Kidney tubule cell (primary cell): ENCODE measurements at regions not wholly inside any gene's neighbourhood (a gene's known extent, or its start where the extent isn't known, plus 50 kb on each side); places are given as distances from the start of the nearest gene placed in this dataset.

Experiments used
- DNase-seq: peaks from one replicate; pipeline ENCODE4 v3.0.0-alpha.2; 2018; ENCODE audit warnings: low spot score

- DNase-seq, result no peak
These were observed 537.6 kb upstream of the NOX3 start for GRCh38 chr6:155993240-155993639.

DNA sequence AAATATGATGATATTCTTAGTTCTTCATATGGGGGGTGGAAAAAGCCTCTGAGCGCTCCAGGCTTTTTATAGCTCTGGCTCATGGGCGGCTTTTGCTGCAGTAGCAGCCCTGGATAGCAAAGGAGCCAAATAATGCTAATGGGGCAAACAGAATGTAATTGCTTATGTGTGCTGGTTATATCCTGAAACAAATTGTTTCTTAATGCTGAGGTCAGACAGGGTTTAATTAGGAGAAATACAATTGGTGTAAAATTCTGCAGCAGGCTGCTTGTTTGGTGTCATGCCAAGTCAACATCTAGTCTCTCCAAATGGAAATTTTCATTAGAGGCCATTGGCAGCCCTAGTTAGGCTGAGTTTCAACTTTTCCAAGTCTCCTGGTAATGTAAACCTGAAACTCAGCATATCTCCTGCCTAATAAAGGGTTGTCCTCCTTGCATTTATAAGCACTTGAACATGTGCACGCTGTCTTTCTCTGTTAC lies 530.1 kb upstream of the NOX3 start:
- DNase-seq, result no peak

DNA sequence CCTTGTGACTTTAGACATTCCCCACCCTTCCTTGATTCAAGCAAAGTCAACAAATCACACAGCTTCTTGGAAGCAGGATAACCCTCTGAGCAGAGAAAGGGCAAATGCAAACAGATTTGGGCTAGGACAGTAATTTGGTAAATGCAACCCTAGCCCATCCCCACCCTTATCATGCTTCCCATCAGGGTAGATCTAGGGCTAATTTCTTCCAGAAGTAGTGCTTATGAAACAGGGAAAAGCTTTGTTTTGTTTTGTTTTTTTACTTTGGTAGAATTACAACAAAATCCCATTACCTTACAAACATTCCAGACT lies 525.1 kb upstream of the NOX3 start:
- no peak for DNase-seq

- no peak for DNase-seq
These were observed 524.6 kb upstream of the NOX3 start for GRCh38 chr6:155980014-155980767.

DNA sequence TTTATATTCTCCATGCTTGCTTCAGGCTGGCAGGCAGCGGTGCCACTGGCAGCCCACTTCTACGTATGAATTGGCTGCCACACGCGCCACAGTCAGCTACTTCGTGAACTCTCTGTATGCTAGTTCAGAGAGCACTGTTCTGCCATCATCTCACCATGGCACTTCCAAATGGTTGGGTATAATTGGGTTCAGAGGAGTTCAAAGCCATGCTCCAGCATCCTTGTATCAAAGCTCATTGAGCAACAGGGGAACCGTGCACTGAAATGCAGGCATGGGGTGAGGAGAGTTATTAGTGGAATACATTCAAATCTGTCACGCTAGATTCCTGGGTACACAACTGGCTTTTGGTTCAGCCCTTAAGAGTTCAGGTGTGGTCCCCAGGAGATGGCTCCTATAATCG lies 519.9 kb upstream of the NOX3 start:
- no peak for DNase-seq

DNA sequence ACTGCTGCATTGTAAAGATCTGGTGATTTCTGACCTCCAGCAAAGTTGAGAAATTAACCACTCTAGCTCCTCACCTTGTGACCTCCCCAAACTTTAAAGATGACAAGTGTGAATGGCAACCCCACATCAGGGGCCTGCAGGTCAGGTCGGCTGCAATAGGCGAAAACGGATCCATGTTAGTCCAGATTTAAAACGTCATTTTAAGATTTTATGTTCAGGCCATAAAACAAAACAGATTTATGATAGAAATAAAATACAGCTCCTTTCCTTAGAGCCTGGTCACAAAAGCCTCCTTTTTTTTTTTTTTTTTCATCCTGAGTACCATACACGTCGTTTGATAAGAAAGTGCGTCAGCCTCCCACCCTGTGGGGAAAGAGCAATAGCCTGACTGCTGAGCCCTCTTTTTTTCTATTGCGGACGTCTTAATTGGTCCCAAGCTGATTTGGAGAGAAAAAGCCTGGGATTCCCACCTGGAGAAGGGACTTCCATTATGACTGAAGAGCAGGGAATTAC lies 519.2 kb upstream of the NOX3 start:
- DNase-seq, result no peak

DNA sequence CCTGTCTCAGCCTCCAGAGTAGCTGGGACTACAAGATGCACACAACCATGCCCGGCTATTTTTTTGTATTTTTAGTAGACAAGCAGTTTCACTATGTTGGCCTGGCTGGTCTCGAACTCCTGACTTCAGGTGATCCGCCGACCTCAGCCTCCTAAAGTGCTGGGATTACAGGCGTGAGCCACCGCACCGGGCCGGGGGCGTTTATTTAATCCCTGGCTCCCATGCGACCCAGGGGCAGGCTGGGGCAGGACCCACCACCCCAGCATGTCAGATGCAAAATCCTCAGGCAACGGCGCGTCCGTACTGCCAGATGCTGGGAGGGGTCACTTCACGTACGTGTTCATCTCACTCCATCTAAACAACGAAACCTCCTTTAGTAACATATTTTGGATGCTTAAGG lies 518.7 kb upstream of the NOX3 start:
- DNase-seq, result no peak

DNA sequence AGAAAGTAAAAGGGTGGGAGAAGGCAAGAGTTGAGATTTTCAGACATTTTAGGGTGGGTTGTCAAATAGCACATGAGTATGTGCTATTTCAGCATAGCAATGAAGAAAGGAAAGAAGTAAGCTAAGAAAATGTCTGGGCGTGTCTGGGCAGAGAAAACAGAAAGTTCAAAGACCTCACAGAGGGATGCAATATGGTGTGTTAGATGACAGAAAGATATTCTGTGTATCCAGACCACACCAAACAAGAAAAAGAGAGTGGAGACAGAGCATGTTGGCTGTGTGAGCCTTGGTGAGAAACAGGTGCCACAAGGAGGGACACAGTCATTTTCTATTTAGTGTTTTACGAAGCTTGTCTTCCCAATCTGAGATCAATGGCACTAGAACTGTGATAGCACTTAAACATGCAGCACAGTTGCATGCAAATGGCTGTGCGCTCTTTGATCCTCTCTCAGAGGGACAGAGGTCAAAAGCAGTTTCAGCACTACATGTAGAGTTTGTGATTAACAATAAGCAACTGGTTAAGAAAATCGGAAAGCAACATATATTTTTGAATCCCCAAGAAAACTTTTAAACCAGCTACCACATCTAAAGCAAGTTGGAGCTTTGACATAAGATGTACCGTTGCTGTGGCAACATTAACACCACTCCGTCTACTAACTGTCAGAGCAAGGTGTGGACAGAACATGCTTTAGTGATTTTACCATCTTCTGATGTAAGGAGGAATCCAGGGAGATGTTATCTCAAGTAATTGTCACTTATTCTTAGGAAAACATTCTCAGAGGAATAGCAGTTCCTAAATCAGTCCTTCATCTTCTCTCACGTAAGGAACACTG lies 515.5 kb upstream of the NOX3 start:
- DNase-seq, result no peak

- DNase-seq, result no peak
These were observed 514.8 kb upstream of the NOX3 start for GRCh38 chr6:155970472-155970871.

DNA sequence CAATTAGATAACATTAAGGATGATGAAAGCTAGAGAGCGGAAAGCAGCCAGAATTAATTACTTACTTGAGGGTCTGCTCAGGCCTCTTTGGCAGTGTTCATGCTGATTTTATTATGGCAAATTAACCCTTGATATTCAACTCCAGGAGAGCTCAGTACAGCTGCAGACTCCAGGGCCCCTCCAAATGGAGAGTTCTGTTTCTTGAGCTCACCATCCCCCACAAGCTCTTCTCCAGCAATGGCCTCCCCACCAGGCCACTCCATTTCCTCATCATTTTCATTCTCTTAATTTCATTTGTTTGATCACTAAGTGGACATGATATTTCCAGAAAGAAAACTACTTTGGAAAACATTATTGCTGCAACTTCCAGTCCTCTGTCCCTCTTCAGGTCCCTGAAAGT lies 513.3 kb upstream of the NOX3 start:
- DNase-seq, result no peak

GRCh38 chr6:155967322-155967721 lies 511.7 kb upstream of the NOX3 start:
- DNase-seq, result no peak

DNA sequence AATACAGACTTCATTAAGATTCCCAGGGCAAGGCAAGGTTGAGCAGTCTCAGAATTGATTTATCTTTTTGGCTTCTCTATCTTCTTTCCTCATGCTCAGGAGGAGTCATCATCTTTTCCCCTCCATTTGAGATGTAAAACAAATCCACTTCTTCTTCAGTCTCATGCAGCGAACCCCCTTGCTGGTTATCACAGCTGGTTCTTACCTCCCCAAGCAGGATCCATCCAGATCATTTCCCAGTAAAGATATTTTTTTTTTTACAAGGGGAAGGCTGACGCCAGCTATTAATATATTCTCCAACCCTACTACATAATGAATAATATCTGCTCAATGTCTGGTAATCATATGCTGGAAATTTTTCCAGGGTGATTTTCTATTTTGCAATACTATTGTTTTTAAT lies 508.9 kb upstream of the NOX3 start:
- no peak for DNase-seq

GRCh38 chr6:155962276-155962675 lies 506.6 kb upstream of the NOX3 start:
- DNase-seq, result peak; percentile 22

DNA sequence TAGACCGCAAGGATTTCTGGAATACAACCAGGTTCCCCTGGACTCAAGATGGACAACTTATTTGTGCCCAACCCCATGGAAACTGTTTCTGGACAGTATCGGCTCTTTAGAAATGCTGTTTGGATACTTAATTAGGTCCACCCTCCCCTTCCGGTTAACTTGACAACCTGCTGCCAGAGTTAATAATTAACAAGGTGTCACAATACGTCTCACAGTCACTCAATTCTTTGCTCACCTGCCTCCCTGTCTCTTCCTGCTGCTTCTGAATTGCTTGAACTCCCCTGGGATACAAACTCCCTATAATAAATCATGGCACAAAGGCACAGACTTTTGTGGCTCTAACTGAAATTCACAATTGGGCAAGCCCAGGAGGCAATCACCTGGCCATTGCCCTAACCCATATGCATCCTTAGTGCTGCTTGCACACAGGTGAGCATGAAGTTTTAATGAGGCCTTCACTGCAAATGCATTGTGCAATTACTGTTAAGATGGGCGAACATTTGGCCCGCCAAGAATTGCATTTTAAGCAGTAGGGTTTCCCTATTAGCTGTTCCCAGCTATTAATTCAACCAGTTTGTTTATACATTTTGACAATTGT lies 504.4 kb upstream of the NOX3 start:
- peak; percentile 42 for DNase-seq

- DNase-seq, result peak; percentile 2
These were observed 502.9 kb upstream of the NOX3 start for GRCh38 chr6:155958550-155958949.

DNA sequence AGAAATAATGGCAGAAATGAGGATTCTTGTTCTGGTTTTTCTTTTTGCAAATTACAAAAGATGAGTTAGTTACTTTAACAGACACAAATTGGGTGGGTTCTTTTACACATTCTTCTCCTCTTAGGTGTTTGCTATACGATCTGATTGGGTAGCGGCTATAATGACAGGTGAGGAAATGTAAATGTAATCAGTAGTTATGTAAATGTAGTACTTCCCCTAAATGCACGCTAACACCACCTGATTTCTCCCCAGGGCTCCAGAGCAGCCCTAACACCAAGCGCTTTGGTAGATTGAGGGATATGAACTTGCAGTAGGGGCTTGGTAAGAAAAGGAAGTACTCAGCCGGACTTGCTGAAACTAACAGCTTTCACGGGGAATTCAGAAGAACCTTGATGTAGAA lies 499.4 kb upstream of the NOX3 start:
- DNase-seq, result no peak

- no peak for DNase-seq
These were observed 498.5 kb upstream of the NOX3 start for GRCh38 chr6:155954149-155954548.

DNA sequence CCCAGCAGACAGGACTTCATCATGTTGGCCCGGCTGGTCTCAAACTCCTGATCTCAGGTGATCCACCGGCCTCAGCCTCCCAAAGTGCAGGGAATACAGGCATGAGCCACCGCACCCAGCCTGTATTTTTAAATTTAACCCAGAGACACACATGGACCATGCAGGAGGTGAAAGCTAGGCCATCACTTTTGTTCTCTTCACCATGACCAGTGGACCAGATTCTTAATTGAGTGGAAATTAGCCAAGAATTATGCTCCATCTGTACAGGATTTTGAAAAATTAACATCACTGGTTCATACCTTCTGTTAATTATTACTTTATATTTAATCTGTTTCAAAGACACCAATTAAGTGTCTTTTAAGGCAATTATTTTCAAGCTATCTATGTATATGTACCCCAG lies 493.6 kb upstream of the NOX3 start:
- no peak for DNase-seq

GRCh38 chr6:155946860-155947259 lies 491.2 kb upstream of the NOX3 start:
- DNase-seq, result no peak

GRCh38 chr6:155943635-155944034 lies 488.0 kb upstream of the NOX3 start:
- peak; percentile 81 for DNase-seq

DNA sequence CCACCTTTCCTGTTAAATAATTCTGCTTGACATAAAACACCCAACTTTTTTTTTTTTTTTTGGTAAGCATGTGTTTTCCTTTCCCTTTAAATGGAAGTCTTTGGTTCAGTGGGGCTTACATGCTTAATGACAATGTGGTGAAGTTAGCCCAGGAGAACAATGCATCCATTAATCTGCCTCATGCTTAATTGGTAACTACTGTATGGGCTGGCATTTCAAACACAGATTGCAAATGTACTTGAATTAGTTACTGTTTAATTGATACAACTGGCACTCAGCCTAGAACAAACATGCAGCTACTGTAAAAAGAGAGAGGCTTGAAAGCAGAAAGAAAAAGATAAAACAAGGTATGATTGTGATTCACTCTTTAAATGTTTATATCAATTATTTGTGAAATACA lies 483.6 kb upstream of the NOX3 start:
- DNase-seq, result peak; percentile 93

DNA sequence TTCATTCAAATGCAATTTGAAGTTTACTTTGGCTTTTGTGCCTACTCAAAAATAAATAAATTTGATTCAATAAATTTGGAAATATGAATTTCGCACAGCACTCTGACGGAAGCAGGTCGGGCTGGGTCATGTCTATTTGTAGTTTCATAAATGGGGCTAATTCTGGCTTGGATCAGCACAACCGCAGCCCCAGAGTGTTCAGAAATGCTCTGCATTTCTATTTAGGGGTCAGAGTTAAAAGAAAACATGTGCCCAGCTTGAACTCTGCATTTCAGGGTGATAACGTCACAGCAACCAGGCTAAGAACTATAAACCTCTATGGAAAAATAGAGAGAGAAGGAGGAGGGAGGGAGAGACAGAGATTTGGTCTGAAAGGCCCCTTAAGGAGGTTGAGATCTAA lies 480.9 kb upstream of the NOX3 start:
- DNase-seq, result peak; percentile 2

- no peak for DNase-seq
These were observed 480.5 kb upstream of the NOX3 start for GRCh38 chr6:155936127-155936526.
